SK-N-SH treated with all-trans-retinoic acid at 6 μM for 48 hours (cell line): ENCODE measurements at regions not wholly inside any gene's neighbourhood (a gene's known extent, or its start where the extent isn't known, plus 50 kb on each side); places are given as distances from the start of the nearest gene placed in this dataset.

Experiments
- ARNTL ChIP-seq: fragments of 450-650 bp; formaldehyde crosslinking; IDR thresholded peaks from 2 replicates; pipeline ENCODE4 v1.5.0; 2020; ENCODE audit warnings: low read depth, mild to moderate bottlenecking, moderate library complexity, borderline replicate concordance
- BACH2 ChIP-seq: fragments of 250-450 bp; sonication (Bioruptor Pico); IDR thresholded peaks from 2 replicates; pipeline ENCODE4 v1.9.0; 2021; ENCODE audit warnings: mild to moderate bottlenecking, borderline replicate concordance
- CREB5 ChIP-seq: fragments of 250-450 bp; sonication (Bioruptor Pico); IDR thresholded peaks from 2 replicates; pipeline ENCODE4 v1.5.1; 2020; ENCODE audit warnings: low read depth, mild to moderate bottlenecking, moderate library complexity
- CSDC2 ChIP-seq: fragments of 250-450 bp; sonication (Bioruptor Pico); IDR thresholded peaks from 2 replicates; pipeline ENCODE4 v1.5.0; 2020; ENCODE audit warnings: mild to moderate bottlenecking, moderate library complexity
- CSRNP3 ChIP-seq: fragments of 250-450 bp; sonication (Bioruptor Pico); IDR thresholded peaks from 2 replicates; pipeline ENCODE4 v1.5.1; 2021; ENCODE audit warnings: mild to moderate bottlenecking, moderate library complexity
- ISL1 ChIP-seq: fragments of 250-450 bp; sonication (Bioruptor Pico); IDR thresholded peaks from 2 replicates; pipeline ENCODE4 v2.1.2; 2022; ENCODE audit warnings: mild to moderate bottlenecking, moderate library complexity
- OSR1 ChIP-seq: fragments of 250-450 bp; sonication (Bioruptor Pico); IDR thresholded peaks from 2 replicates; pipeline ENCODE4 v1.8.0; 2022; ENCODE audit warnings: moderate library complexity, mild to moderate bottlenecking, inconsistent platforms
- PPARA ChIP-seq: fragments of 250-450 bp; sonication (Bioruptor Pico); IDR thresholded peaks from 2 replicates; pipeline ENCODE4 v1.5.0; 2020; ENCODE audit warnings: mild to moderate bottlenecking, borderline replicate concordance
- RARB ChIP-seq: fragments of 250-450 bp; sonication (Bioruptor Pico); IDR thresholded peaks from 2 replicates; pipeline ENCODE4 v1.8.0; 2021; ENCODE audit warnings: mild to moderate bottlenecking, moderate library complexity
- TCF4 ChIP-seq: fragments of 250-450 bp; sonication (Bioruptor Pico); IDR thresholded peaks from 2 replicates; pipeline ENCODE4 v1.8.0; 2021; ENCODE audit warnings: mild to moderate bottlenecking, moderate library complexity, borderline replicate concordance
- TOX ChIP-seq: fragments of 250-450 bp; sonication (Bioruptor Pico); IDR thresholded peaks from 2 replicates; pipeline ENCODE4 v1.8.0; 2021; ENCODE audit warnings: mild to moderate bottlenecking, moderate library complexity, borderline replicate concordance
- ZC3H10 ChIP-seq: fragments of 250-450 bp; sonication (Bioruptor Pico); IDR thresholded peaks from 2 replicates; pipeline ENCODE4 v1.5.1; 2021; ENCODE audit warnings: mild to moderate bottlenecking, moderate library complexity
- TF ChIP-seq, protein P1 (sequence below): fragments of 250-450 bp; sonication (Bioruptor Pico); IDR thresholded peaks from 2 replicates; pipeline ENCODE4 v1.8.0; 2021; ENCODE audit warnings: low read depth, mild to moderate bottlenecking, moderate library complexity, borderline replicate concordance

- TF ChIP-seq CREB5 (no peak), ZC3H10 (no peak), ARNTL (no peak), ISL1 (CRISPR knock-in tag) (no peak), CSDC2 (CRISPR knock-in tag) (no peak), TCF4 (no peak), PPARA (CRISPR knock-in tag) (no peak), OSR1 (CRISPR knock-in tag) (no peak), CSRNP3 (CRISPR knock-in tag) (no peak), TOX (CRISPR knock-in tag) (no peak), RARB (CRISPR knock-in tag) (no peak), BACH2 (CRISPR knock-in tag) (no peak)
- TF ChIP-seq, protein P1, sequence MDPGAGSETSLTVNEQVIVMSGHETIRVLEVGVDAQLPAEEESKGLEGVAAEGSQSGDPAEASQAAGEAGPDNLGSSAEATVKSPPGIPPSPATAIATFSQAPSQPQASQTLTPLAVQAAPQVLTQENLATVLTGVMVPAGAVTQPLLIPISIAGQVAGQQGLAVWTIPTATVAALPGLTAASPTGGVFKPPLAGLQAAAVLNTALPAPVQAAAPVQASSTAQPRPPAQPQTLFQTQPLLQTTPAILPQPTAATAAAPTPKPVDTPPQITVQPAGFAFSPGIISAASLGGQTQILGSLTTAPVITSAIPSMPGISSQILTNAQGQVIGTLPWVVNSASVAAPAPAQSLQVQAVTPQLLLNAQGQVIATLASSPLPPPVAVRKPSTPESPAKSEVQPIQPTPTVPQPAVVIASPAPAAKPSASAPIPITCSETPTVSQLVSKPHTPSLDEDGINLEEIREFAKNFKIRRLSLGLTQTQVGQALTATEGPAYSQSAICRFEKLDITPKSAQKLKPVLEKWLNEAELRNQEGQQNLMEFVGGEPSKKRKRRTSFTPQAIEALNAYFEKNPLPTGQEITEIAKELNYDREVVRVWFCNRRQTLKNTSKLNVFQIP (CRISPR knock-in tag) = no peak
Measured at GRCh38 chr13:53601113-53601512, 572.5 kb downstream of the OLFM4 start.
